ENCODE measurements at regions not wholly inside any gene's neighbourhood (a gene's known extent, or its start where the extent isn't known, plus 50 kb on each side); places are given as distances from the start of the nearest gene placed in this dataset.
"Not testable (repeated sequence)": the region's sequence is repeated elsewhere in the genome, so short reads cannot be mapped to it uniquely, and the experiment has no call there.

DNA sequence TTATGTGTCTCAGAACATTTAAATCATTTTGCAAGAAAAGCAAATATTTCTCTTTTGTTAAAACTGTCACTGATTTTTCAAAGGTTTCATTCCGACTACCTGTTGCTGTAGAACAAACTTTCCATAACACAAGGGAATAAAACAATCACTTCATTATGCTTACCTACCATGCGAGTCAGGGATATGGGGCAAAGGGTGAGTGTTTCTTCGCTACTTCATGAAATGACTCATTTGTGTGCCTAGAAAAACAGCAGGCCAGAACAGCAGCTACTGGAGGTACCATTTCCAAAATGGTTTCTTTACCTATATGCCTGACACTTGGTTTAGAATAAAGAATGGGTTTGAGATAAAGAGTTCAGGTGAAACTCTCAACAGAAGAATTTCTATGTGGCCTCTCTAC lies 712.5 kb downstream of the PLOD2 start:
- TF ChIP-seq ZFX (IDR thresholded peaks at IDR 0.05; ENCODE audit: borderline replicate concordance) = no peak
- TF ChIP-seq CTCF (IDR thresholded peaks at IDR 0.05) = no peak
- no peak overlapping the region for H3K27ac ChIP-seq

DNA sequence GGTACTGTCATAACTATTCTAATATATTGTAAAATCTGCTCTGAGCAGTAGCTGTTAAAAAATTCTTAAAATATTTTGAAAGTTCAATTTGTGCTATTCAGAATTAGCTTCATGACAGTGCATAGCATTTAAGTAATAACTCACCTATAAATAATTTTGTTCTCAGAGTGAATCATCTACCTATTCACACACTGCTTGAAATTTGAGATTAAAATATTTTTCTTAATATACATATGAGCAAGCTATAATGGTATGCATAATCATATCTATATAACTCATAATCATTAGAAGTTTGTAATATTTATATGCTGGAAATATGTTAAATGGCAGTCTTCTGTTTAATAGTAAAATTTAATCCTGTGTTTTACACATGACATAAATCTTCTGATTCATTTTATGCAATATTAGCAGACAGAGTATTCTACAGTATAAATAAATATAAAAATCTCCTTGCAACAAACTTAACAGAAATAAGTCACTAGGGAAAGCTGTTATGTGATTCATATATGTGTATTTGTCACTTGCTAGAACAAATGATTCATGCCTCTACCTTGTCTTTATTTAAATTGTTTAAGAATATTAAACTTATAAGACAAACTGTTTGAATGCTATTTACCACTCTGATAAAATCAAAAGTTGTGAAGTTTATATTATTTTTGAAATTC lies 710.8 kb downstream of the PLOD2 start:
- TF ChIP-seq ZFX (IDR thresholded peaks at IDR 0.05; ENCODE audit: borderline replicate concordance) (no peak), CTCF (IDR thresholded peaks at IDR 0.05) (no peak)
- H3K27ac ChIP-seq = no peak overlapping the region

- H3K27ac ChIP-seq = no peak overlapping the region
- TF ChIP-seq ZFX (IDR thresholded peaks at IDR 0.05; ENCODE audit: borderline replicate concordance) (no peak), CTCF (IDR thresholded peaks at IDR 0.05) (no peak)
Observed at GRCh38 chr3:145457825-145458552, 703.0 kb downstream of the PLOD2 start.

DNA sequence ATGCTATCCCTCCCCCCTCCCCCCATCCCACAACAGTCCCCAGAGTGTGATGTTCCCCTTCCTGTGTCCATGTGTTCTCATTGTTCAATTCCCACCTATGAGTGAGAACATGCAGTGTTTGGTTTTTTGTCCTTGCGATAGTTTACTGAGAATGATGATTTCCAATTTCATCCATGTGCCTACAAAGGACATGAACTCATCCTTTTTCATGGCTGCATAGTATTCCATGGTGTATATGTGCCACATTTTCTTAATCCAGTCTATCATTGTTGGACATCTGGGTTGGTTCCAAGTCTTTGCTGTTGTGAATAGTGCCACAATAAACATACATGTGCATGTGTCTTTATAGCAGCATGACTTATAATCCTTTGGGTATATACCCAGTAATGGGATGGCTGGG lies 701.3 kb downstream of the PLOD2 start:
- H3K27ac ChIP-seq = not testable (repeated sequence)

GRCh38 chr3:145471976-145472375 lies 689.0 kb downstream of the PLOD2 start:
- TF ChIP-seq CTCF (IDR thresholded peaks at IDR 0.05) = no peak
- no peak for TF ChIP-seq ZFX (IDR thresholded peaks at IDR 0.05; ENCODE audit: borderline replicate concordance)

DNA sequence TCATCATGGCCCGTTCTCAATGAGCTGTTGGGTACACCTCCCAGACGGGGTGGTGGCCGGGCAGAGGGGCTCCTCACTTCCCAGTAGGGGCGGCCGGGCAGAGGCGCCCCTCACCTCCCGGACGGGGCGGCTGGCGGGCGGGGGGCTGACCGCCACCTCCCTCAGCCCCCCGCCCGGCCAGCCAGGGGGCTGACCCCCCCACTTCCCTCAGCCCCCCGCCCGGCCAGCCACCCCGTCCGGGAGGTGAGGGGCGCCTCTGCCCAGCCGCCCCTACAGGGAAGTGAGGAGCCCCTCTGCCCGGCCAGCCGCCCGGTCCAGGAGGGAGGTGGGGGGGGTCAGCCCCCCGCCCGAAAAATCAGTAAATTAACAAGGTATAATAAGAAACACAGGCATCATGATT lies 678.2 kb downstream of the PLOD2 start:
- not testable (repeated sequence) for H3K27ac ChIP-seq

More at GRCh38 chr3:145471976-145472375, 689.0 kb downstream of the PLOD2 start:
- H3K27ac ChIP-seq = no peak overlapping the region

DNA sequence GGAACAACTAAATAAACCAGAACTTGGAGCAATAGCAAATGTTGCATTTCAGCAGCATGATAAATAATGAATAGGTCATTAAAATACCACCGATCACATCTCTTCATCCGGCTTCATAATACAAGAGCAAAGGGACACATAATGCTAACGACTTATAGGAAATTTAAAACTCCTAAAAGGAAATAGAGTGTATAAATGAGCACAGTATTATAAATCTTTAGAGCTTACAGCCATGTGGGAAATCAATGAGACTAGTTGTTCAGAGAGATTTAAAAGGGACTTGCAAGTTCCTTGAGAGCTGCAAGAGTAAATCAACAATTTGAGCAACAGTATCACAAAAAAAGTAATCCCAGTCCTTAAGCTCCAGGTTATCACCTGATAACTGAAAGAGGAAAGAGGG lies 677.0 kb downstream of the PLOD2 start:
- TF ChIP-seq ZFX (IDR thresholded peaks at IDR 0.05; ENCODE audit: borderline replicate concordance) (no peak), CTCF (IDR thresholded peaks at IDR 0.05) (no peak)
- no peak overlapping the region for H3K27ac ChIP-seq

- no peak for TF ChIP-seq ZFX (IDR thresholded peaks at IDR 0.05; ENCODE audit: borderline replicate concordance)
- no peak for TF ChIP-seq CTCF (IDR thresholded peaks at IDR 0.05)
Observed at GRCh38 chr3:145489011-145489410, 672.0 kb downstream of the PLOD2 start.

More at GRCh38 chr3:145489011-145489410, 672.0 kb downstream of the PLOD2 start:
- H3K27ac ChIP-seq = no peak overlapping the region

All from 22Rv1 (cell line).